DND-41 (cell line): ENCODE measurements at regions not wholly inside any gene's neighbourhood (a gene's known extent, or its start where the extent isn't known, plus 50 kb on each side); places are given as distances from the start of the nearest gene placed in this dataset.

Experiments used
- EZH2 ChIP-seq: IDR thresholded peaks from 3 replicates; pipeline ENCODE4 v1.6.1; 2012; ENCODE audit warnings: borderline replicate concordance, low read depth, mild to moderate bottlenecking, moderate library complexity, low read length, inconsistent platforms; ENCODE audit not compliant: severe bottlenecking
- TF ChIP-seq, protein P1 (sequence below): IDR thresholded peaks from 2 replicates; pipeline ENCODE4 v1.5.1; 2012; ENCODE audit warnings: borderline replicate concordance, low read length, moderate library complexity, mild to moderate bottlenecking; ENCODE audit not compliant: poor library complexity, severe bottlenecking; ENCODE audit errors: extremely low read depth

DNA sequence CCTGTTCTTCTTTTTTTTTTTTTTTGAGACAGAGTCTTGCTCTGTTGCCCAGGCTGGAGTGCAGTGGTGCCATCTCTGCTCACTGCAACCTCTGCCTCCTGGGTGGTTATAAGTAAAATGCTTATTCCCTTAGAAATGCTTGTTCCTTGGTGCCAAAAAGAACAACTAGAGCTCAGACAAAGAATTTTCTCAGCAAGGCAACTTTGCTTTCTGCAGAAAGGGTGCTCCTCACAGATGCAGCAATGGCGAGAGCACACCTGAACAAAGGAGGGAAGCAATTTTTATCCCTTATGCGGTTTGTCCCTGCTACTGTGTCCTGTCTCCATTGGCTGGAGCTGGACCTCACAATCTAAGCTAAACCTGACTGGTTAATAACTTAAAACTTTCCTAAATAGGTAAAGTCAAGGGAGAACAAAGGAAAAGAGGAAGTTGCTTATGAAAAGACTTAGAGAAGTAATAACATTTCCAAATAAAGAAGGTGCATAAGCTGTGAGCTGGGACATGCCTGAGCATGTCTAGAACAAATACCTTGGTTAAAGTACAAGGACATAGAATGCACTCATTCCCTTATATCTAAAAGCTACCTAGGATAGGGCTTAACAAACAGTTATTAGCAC, 90.0 kb upstream of the PRR5 start:
- TF ChIP-seq, protein P1, sequence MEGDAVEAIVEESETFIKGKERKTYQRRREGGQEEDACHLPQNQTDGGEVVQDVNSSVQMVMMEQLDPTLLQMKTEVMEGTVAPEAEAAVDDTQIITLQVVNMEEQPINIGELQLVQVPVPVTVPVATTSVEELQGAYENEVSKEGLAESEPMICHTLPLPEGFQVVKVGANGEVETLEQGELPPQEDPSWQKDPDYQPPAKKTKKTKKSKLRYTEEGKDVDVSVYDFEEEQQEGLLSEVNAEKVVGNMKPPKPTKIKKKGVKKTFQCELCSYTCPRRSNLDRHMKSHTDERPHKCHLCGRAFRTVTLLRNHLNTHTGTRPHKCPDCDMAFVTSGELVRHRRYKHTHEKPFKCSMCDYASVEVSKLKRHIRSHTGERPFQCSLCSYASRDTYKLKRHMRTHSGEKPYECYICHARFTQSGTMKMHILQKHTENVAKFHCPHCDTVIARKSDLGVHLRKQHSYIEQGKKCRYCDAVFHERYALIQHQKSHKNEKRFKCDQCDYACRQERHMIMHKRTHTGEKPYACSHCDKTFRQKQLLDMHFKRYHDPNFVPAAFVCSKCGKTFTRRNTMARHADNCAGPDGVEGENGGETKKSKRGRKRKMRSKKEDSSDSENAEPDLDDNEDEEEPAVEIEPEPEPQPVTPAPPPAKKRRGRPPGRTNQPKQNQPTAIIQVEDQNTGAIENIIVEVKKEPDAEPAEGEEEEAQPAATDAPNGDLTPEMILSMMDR, result no peak
- no peak for TF ChIP-seq EZH2
